Activated T-helper 1 cell treated with anti-CD3 and anti-CD28 coated beads, Interleukin-12 subunit alpha, Interleukin-12 subunit beta, Interleukin-2, Interleukin-4 antibody, amounts not matched to agents 30 ng/mL and 10 ng/mL and 1 ng/mL, durations not matched to agents 14 hours and 24 hours and 36 hours (primary cell): ENCODE measurements at regions not wholly inside any gene's neighbourhood (a gene's known extent, or its start where the extent isn't known, plus 50 kb on each side); places are given as distances from the start of the nearest gene placed in this dataset.

ENCODE experiments used
- DNase-seq: peaks from one replicate; pipeline ENCODE4 v3.0.0; 2021; ENCODE audit warnings: low spot score
- H3K27ac Mint-ChIP-seq: one replicate; pipeline ENCODE4 v1.8.0; 2021; ENCODE audit warnings: mild to moderate bottlenecking, mixed read lengths
- H3K27me3 Mint-ChIP-seq: one replicate; pipeline ENCODE4 v1.8.0; 2022; ENCODE audit warnings: mild to moderate bottlenecking, moderate library complexity, mixed read lengths; ENCODE audit not compliant: insufficient read depth
- H3K36me3 Mint-ChIP-seq: one replicate; pipeline ENCODE4 v1.8.0; 2021; ENCODE audit warnings: low read depth, mixed read lengths
- H3K4me1 Mint-ChIP-seq: one replicate; pipeline ENCODE4 v1.8.0; 2021; ENCODE audit warnings: low read depth, mixed read lengths
- H3K4me3 Mint-ChIP-seq: one replicate; pipeline ENCODE4 v1.8.0; 2021; ENCODE audit warnings: mild to moderate bottlenecking, moderate library complexity, mixed read lengths
- H3K9me3 Mint-ChIP-seq: one replicate; pipeline ENCODE4 v1.8.0; 2021; ENCODE audit warnings: mixed read lengths
- intact Hi-C: fragments of 100-400 bp; cut with micrococcal nuclease; formaldehyde crosslinking; loops from one replicate; pipeline ENCODE4 v1.15.1; 2024

GRCh38 chr1:98058676-98059075 is 137.8 kb upstream of the DPYD start:
- Mint-ChIP-seq H3K27me3 (peaks cover 20% of the 10 kb centered on the region), H3K4me1 (peaks cover 6% of the 10 kb centered on the region), H3K27ac (no peak overlapping the region), H3K4me3 (no peak overlapping the region), H3K9me3 (no peaks in the 10 kb centered on the region), H3K36me3 (no peaks in the 10 kb centered on the region)
- intact Hi-C loops, result no loop called here
- DNase-seq, result no peak

- no peak for DNase-seq
- Mint-ChIP-seq H3K27me3 (peaks cover 29% of the 10 kb centered on the region), H3K4me1 (peaks cover 18% of the 10 kb centered on the region), H3K36me3 (peaks cover 3% of the 10 kb centered on the region), H3K4me3 (no peak overlapping the region), H3K9me3 (no peaks in the 10 kb centered on the region), H3K27ac (no peak overlapping the region)
- intact Hi-C loops, result no loop called here
These were observed 136.5 kb upstream of the DPYD start for GRCh38 chr1:98057236-98057910.

- no peak overlapping the region for H3K4me3 Mint-ChIP-seq
- no peak for DNase-seq
- peaks cover 3% of the 10 kb centered on the region for H3K36me3 Mint-ChIP-seq
- intact Hi-C loops, result no loop called here
- no peak overlapping the region for H3K27ac Mint-ChIP-seq
- H3K9me3 Mint-ChIP-seq, result no peaks in the 10 kb centered on the region
- H3K4me1 Mint-ChIP-seq, result peaks cover 18% of the 10 kb centered on the region
- H3K27me3 Mint-ChIP-seq, result peaks cover 34% of the 10 kb centered on the region
These were observed 135.9 kb upstream of the DPYD start for GRCh38 chr1:98056781-98057180.

GRCh38 chr1:98055457-98055856 is 134.6 kb upstream of the DPYD start:
- Mint-ChIP-seq H3K4me3 (no peak overlapping the region), H3K9me3 (no peaks in the 10 kb centered on the region), H3K27me3 (peaks cover 44% of the 10 kb centered on the region), H3K36me3 (peaks cover 3% of the 10 kb centered on the region), H3K4me1 (peaks cover 18% of the 10 kb centered on the region), H3K27ac (no peak overlapping the region)
- intact Hi-C loops, result no loop called here
- DNase-seq, result no peak

GRCh38 chr1:98054786-98055185 is 134.0 kb upstream of the DPYD start:
- peaks cover 18% of the 10 kb centered on the region for H3K4me1 Mint-ChIP-seq
- no peak for DNase-seq
- H3K27me3 Mint-ChIP-seq, result peaks cover 48% of the 10 kb centered on the region
- H3K4me3 Mint-ChIP-seq, result peak overlapping the region; percentile 45
- H3K27ac Mint-ChIP-seq, result no peak overlapping the region
- intact Hi-C loops, result loop anchor here (1.0 to 5.0 kb wide), 2 partner anchors 868 to 1332 kb away; partner anchors contain the start of gene PTBP2
- peaks cover 3% of the 10 kb centered on the region for H3K36me3 Mint-ChIP-seq
- H3K9me3 Mint-ChIP-seq, result no peaks in the 10 kb centered on the region

GRCh38 chr1:98054367-98054701 is 133.5 kb upstream of the DPYD start:
- Mint-ChIP-seq H3K9me3 (no peaks in the 10 kb centered on the region), H3K27me3 (peaks cover 52% of the 10 kb centered on the region), H3K4me3 (peak overlapping the region; percentile 45), H3K4me1 (peaks cover 23% of the 10 kb centered on the region), H3K27ac (peak overlapping the region; percentile 7), H3K36me3 (peaks cover 3% of the 10 kb centered on the region)
- no peak for DNase-seq
- intact Hi-C loops, result loop anchor here (1.0 to 5.0 kb wide), 2 partner anchors 868 to 1332 kb away; partner anchors contain the start of gene PTBP2

- DNase-seq, result peak; percentile 46
- Mint-ChIP-seq H3K4me1 (peaks cover 28% of the 10 kb centered on the region), H3K9me3 (no peaks in the 10 kb centered on the region), H3K27me3 (peaks cover 58% of the 10 kb centered on the region), H3K27ac (no peak overlapping the region), H3K36me3 (peaks cover 3% of the 10 kb centered on the region), H3K4me3 (peak overlapping the region; percentile 79)
- intact Hi-C loops, result loop anchor here (1.0 to 5.0 kb wide), 3 partner anchors 415 to 1331 kb away; partner anchors contain the start of gene PTBP2
These were observed 132.9 kb upstream of the DPYD start for GRCh38 chr1:98053471-98054366.

GRCh38 chr1:98051065-98051675 is 130.3 kb upstream of the DPYD start:
- Mint-ChIP-seq H3K4me3 (no peak overlapping the region), H3K27ac (no peak overlapping the region), H3K4me1 (peaks cover 40% of the 10 kb centered on the region), H3K9me3 (peaks cover 9% of the 10 kb centered on the region), H3K36me3 (peaks cover 3% of the 10 kb centered on the region), H3K27me3 (peaks cover 82% of the 10 kb centered on the region)
- intact Hi-C loops, result loop anchor here (1.0 to 5.0 kb wide), 7 partner anchors 130 to 1329 kb away; partner anchors contain the start of genes DPYD and PTBP2
- DNase-seq, result peak; percentile 60

- DNase-seq, result no peak
- peaks cover 3% of the 10 kb centered on the region for H3K36me3 Mint-ChIP-seq
- H3K27me3 Mint-ChIP-seq, result peaks cover 78% of the 10 kb centered on the region
- intact Hi-C loops, result loop anchor here (2.0 to 5.0 kb wide), 4 partner anchors 107 to 1327 kb away; partner anchors contain the start of genes DPYD and PTBP2
- peaks cover 10% of the 10 kb centered on the region for H3K9me3 Mint-ChIP-seq
- peaks cover 48% of the 10 kb centered on the region for H3K4me1 Mint-ChIP-seq
- H3K4me3 Mint-ChIP-seq, result no peak overlapping the region
- H3K27ac Mint-ChIP-seq, result no peak overlapping the region
These were observed 128.7 kb upstream of the DPYD start for GRCh38 chr1:98049370-98050135.

GRCh38 chr1:98048751-98049325 is 128.0 kb upstream of the DPYD start:
- Mint-ChIP-seq H3K4me3 (no peak overlapping the region), H3K9me3 (peaks cover 10% of the 10 kb centered on the region), H3K27me3 (peaks cover 81% of the 10 kb centered on the region), H3K36me3 (peaks cover 3% of the 10 kb centered on the region), H3K4me1 (peaks cover 52% of the 10 kb centered on the region), H3K27ac (no peak overlapping the region)
- intact Hi-C loops, result loop anchor here (5.0 kb wide), 1 partner anchor 107 kb away; no protein-coding TSS in a partner anchor
- no peak for DNase-seq

GRCh38 chr1:98048244-98048643 is 127.4 kb upstream of the DPYD start:
- peak overlapping the region; percentile 59 for H3K27ac Mint-ChIP-seq
- H3K36me3 Mint-ChIP-seq, result peaks cover 3% of the 10 kb centered on the region
- intact Hi-C loops, result loop anchor here (5.0 kb wide), 1 partner anchor 106 kb away; no protein-coding TSS in a partner anchor

GRCh38 chr1:98047171-98047570 is 126.3 kb upstream of the DPYD start:
- intact Hi-C loops, result loop anchor here (5.0 kb wide), 1 partner anchor 105 kb away; no protein-coding TSS in a partner anchor
- DNase-seq, result no peak
- Mint-ChIP-seq H3K4me3 (no peak overlapping the region), H3K4me1 (peaks cover 43% of the 10 kb centered on the region), H3K9me3 (peaks cover 10% of the 10 kb centered on the region), H3K27ac (no peak overlapping the region), H3K36me3 (peaks cover 2% of the 10 kb centered on the region), H3K27me3 (peaks cover 83% of the 10 kb centered on the region)

More at GRCh38 chr1:98048244-98048643, 127.4 kb upstream of the DPYD start:
- Mint-ChIP-seq H3K9me3 (peaks cover 10% of the 10 kb centered on the region), H3K4me3 (no peak overlapping the region), H3K27me3 (peaks cover 86% of the 10 kb centered on the region), H3K4me1 (peaks cover 51% of the 10 kb centered on the region)
- DNase-seq, result peak; percentile 54
